Fibroblast of villous mesenchyme (primary cell): ENCODE measurements at regions not wholly inside any gene's neighbourhood (a gene's known extent, or its start where the extent isn't known, plus 50 kb on each side); places are given as distances from the start of the nearest gene placed in this dataset.
"Not testable (repeated sequence)": the region's sequence is repeated elsewhere in the genome, so short reads cannot be mapped to it uniquely, and the experiment has no call there.

ENCODE experiments used
- DNase-seq: peaks from one replicate; pipeline ENCODE4 v3.0.0-alpha.2; 2010; ENCODE audit warnings: low read depth
- H3K4me3 ChIP-seq: 2 replicates; pipeline ENCODE4 v1.5.1; 2011; ENCODE audit warnings: low read depth, mild to moderate bottlenecking, low read length
- TF ChIP-seq, protein P1 (sequence below): IDR thresholded peaks from 2 replicates; pipeline ENCODE4 v1.5.1; 2012; ENCODE audit warnings: low read depth, mild to moderate bottlenecking, low read length; ENCODE audit not compliant: insufficient read depth

DNA sequence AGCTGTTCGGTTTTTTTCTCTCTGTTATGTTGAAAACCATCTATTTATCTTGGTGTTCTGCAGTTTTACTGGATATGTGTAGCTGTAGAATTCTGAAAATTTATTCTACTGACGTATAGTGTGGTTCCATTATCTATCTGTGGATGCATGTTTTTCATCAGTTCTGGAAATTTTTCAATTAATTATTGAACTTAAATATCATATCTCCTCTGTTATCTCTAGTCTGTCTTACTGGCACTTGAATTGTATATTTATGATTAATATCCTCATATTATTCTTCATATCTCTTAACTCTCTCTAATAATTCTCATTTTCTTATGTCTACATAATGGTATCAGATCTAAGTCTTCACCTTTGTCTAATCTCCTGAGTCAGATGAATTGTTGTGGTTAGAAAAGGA, 501.7 kb downstream of the STK39 start:
- no peak overlapping the region for H3K4me3 ChIP-seq
- TF ChIP-seq, protein P1, sequence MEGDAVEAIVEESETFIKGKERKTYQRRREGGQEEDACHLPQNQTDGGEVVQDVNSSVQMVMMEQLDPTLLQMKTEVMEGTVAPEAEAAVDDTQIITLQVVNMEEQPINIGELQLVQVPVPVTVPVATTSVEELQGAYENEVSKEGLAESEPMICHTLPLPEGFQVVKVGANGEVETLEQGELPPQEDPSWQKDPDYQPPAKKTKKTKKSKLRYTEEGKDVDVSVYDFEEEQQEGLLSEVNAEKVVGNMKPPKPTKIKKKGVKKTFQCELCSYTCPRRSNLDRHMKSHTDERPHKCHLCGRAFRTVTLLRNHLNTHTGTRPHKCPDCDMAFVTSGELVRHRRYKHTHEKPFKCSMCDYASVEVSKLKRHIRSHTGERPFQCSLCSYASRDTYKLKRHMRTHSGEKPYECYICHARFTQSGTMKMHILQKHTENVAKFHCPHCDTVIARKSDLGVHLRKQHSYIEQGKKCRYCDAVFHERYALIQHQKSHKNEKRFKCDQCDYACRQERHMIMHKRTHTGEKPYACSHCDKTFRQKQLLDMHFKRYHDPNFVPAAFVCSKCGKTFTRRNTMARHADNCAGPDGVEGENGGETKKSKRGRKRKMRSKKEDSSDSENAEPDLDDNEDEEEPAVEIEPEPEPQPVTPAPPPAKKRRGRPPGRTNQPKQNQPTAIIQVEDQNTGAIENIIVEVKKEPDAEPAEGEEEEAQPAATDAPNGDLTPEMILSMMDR, result no peak
- no peak for DNase-seq

DNA sequence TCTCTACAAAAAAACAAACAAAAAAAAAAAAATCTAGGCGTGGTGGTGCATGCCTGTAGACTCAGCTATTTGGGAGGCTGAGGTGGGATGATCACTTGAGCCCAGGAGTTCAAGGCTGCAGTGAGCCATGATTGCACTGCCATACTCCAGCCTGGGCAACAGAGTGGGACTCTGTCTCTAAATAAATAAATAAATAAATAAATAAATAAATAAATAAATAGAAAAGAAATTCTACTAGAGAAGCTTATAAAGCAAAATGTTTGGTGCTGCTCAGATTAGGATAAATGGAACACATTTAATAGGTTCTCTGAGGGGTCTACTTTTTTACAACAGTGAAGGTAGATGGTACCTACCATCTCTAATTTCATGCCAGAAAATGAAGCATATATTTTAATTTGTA, 507.5 kb downstream of the STK39 start:
- not testable (repeated sequence) for DNase-seq, H3K4me3 ChIP-seq

GRCh38 chr2:167733747-167734146, 513.6 kb downstream of the STK39 start:
- no peak overlapping the region for H3K4me3 ChIP-seq
- no peak for DNase-seq
- TF ChIP-seq, protein P1, result no peak

GRCh38 chr2:167732326-167732725, 515.1 kb downstream of the STK39 start:
- DNase-seq, result no peak
- no peak overlapping the region for H3K4me3 ChIP-seq
- TF ChIP-seq, protein P1, result no peak

DNA sequence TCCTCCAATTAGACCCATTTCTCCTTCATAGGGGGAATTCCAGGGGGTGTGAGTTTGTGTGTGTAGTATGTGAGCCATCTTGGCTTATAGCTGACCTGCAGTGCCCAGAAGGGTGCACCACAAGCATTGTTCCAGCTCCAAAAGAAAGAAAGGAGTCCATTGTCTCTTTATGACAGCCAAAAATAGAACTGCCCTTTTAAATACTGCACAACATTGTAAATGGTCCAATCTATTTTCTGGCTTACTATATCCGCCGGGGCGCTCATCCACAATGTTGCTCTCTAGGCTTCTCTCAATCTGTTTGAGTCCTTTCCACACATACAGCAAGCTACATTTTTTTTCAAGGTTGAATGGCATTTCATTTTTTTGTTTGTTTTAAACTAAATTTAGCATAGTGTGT, 517.5 kb downstream of the STK39 start:
- no peak overlapping the region for H3K4me3 ChIP-seq
- DNase-seq, result no peak
- TF ChIP-seq, protein P1, result no peak

DNA sequence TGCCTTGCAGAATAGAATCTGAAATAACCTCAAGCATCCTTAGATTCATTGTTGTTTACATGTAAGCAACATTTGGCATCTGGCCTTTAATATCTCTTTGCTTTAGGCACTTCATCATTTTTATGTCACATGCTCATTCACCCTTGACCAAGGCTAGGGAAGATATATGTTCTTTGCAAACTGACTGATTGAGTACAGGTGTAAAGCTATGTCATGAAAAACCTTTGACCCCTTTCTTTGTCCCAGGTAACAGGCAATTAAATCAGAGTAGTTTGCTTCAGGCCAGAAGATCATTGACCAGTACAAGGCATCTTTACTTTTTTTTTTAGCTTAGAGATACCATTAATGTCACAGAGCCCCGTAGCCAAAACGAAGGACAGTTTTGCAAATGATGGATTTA, 520.6 kb downstream of the STK39 start:
- TF ChIP-seq, protein P1, result no peak
- H3K4me3 ChIP-seq, result no peak overlapping the region
- DNase-seq, result no peak

GRCh38 chr2:167721593-167721992, 525.8 kb downstream of the STK39 start:
- TF ChIP-seq, protein P1, result no peak
- no peak overlapping the region for H3K4me3 ChIP-seq
- DNase-seq, result no peak
